G401 (cell line): ENCODE measurements at regions not wholly inside any gene's neighbourhood (a gene's known extent, or its start where the extent isn't known, plus 50 kb on each side); places are given as distances from the start of the nearest gene placed in this dataset.

Source experiments
- DNase-seq: peaks from one replicate; pipeline ENCODE4 v3.0.0-alpha.2; 2015; ENCODE audit warnings: low spot score
- in situ Hi-C: cut with HindIII; loops from 2 replicates; pipeline ENCODE4 v1.10.0; 2016; ENCODE audit warnings: low sequenced_read_pairs, mixed read lengths

DNA sequence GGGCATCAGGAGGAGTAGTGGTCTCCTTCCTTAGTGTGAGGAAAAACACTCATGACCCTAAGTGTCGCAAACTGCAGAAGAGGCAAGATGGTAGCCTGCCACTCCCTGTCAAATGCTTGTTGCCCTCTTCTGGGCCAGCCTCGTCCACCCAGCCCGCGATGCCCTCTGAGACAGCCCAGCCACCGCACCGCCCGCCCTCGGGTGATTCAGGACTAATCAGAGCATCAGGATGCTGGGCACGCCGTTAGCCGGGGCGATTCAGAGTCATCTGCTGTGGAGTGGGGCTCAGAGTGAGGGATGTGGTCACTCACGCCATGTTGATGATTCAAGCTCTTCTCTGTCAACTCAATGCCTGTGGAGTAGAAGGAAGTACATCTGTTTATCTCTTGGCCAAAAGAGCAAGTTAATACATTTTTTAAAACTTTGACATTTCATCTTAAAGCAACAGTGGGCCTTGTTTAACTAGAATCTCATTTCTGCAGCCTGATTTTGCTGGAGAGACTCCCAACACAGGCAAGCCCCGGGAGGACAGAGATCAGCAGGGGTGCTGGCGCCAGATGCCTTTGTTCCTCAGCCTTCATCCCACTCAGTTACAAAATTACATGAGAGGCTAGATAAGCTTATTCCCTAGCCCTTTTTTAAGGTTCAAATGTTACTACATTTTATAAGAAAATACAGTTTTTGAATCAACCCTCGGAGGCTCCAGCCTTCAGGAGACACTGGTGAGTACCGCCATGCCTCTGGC is 79.0 kb downstream of the TMEM18 start:
- in situ Hi-C loops: no loop called here

DNA sequence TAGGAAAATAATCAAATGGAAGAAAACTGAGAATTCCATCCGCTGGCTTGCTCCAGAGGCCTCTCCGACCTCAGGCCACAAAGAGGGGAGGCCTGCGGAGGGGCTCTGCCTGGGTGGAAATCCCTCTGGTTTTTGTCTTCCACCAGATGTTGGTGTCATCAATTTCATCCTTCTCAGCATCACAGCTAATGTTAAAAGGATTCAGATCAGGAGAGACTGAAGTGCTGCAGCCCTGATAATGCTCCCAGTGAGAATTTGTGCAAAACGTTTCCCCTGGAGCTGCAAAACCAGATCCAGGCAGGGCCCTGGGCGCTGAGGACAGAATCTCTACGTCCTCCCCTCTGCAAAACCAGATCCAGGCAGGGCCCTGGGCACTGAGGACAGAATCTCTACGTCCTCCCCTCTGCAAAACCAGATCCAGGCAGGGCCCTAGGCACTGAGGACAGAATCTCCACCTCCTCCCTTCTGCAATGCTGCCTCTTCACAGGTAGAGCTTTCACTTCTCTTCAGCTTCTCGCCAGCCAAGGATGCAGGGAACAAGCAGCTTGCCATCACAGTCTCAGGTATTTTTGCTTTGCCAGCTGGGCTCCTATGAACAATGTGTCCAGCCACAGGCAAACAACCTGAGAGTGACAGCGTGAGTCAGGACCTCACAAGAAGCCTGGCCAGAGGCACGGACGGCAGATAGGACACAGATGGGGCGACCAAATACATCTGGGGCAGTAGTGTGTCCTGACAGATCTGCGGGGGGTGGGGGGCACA is 81.2 kb downstream of the TMEM18 start:
- DNase-seq: peak; percentile 82
- in situ Hi-C loops: no loop called here

More for the DNA sequence above, 79.0 kb downstream of the TMEM18 start:
- DNase-seq: peak; percentile 53

DNA sequence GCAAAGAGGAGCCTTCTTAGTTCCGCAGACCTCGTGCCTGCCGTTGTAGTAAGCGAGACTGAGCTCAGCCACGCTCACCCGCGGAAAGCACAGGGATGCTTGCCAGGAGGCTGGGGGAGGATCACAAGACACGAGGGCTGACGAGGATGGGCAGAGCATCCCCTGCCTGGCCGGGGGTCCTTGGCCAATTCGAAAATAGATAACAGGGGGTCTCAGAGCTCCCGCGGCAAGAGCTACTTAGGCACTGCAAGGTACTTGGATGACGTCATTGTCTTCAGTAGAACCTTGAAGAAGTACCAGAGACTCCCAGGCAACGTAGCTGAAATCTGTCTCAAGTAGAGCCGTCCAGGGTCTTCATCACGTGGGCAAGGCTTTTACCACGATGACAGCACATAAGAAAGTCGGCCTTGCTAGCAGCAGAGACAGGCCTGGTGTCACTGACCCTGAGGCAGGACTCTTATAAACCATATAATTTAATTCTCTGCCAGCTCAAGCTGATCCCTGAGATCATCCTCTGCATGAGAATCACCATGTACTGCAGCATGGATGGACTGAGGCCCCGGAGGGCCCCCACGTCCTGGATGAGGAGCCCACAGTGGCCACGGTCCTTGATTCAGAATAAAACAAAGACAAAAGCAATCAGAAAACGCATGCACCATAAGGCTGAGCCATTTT is 81.9 kb downstream of the TMEM18 start:
- DNase-seq: no peak
- in situ Hi-C loops: no loop called here

DNA sequence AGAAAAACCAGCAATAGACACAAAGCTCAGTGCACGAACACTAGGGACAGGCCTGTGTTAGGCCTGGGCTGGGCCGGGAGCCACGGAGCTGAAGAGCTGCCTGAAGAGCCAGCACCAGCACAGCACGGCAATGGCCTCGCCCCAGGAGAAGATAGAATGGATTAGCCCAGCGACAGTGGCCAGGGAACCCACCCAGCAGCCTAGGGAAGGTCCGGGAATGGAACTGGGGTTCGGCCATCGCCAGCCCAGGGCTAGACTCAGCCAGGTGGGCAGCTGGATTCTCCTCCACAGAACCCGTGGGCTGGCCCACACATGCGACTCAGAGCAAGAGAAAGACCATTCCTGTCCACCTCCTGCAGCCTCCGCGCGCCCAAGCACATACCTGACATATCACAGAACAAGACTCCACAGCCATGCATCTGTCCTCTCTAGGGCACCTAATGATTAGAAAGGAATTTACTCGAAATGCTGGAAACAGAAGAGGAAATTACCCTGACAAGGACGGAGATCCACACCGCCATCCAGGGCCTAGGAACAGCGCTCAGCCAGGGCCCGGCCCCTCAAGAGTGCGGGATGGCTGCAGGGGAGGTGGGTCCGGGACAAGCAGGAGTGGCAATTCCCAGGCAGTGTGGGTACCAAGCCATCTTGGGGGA is 82.8 kb downstream of the TMEM18 start:
- in situ Hi-C loops: no loop called here
- no peak for DNase-seq

DNA sequence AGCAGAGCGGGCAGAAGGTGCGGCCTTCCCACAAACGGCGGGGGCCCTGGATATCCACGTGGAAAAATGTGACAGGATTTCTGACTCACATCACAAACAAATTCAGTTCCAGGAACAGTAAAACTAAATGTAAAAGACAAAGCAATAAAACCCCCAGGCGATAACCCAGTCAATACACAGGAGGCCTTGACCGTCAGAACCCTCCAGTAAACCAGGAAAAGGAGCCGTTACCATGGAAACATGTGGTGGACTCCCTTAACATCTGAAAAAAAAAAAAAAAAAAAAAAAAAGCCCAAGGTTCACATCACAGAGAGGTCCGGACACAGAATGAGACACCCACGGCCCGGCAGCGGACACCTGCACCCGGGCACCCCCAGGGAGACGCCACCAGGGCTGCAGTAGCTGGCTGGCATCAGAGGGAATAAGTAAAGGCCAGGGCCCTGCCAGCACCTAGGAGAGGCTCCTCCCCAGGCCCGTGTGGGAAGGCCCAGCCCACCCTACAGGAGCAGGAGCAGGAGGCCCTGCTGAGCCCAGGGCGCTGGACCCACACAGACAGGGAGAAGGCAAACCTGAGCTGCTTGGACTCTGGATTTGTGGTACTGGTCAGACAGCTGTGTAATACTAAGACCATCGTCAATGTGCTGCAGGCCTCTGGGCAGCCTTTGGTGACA is 83.7 kb downstream of the TMEM18 start:
- no peak for DNase-seq
- in situ Hi-C loops: no loop called here

DNA sequence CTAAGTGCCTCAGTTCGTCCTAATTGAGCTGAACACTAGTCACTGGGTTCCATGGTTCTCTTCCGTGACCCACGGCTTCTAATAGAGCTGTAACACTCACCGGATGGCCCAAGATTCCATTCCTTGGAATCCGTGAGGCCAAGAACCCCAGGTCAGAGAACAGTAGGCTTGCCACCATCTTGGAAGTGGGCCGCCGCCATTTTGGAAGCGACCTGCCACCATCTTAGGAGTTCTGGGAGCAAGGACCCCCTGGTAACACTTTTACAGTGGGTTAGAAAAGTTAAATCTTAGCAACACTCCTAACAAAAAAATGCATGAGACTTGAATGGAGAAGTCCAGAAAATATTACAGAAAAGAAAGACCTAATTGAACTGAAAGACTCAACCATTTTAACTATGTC is 84.5 kb downstream of the TMEM18 start:
- in situ Hi-C loops: no loop called here
- no peak for DNase-seq

DNA sequence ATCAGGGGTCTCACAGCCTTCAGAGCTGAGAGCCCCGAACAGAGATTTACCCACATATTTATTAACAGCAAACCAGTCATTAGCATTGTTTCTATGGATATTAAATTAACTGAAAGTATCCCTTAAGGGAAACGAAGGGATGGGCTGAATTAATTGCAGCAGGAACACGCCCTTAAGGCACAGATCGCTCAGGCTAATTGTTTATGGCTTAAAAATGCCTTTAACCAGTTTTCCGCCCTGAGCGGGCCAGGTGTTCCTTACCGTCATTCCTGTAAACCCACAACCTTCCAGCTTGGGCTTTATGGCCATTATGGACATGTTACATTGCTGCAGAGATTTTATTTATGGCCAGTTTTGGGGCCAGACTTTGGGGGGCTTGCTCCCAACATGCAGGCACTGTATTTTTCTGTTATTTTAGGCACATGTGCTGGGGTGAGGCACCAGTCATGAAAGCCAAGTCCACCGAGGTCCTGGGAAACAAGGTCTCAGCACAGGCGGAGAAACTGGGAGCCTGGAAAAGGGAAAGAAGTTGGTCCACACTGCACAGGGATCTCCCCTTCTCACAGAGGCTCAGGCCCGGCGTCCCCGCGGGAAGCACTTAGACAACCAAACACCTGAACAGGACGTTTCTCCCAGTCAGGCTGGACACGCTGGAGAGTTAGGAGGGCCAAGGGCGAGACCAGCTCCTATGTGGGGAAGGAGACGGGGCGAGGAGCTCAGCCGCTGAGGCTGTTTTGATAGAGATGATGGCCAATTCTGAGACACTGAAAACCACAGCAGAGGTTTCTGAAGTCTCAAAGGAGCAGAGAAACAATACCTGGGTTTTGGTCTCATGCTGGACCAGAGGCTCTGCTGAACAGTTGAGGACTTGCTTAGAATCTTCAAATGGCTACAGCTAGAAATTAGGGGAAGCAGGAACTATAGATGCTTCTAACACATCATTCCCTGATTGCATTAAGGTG is 86.7 kb downstream of the TMEM18 start:
- in situ Hi-C loops: no loop called here
- DNase-seq: no peak

DNA sequence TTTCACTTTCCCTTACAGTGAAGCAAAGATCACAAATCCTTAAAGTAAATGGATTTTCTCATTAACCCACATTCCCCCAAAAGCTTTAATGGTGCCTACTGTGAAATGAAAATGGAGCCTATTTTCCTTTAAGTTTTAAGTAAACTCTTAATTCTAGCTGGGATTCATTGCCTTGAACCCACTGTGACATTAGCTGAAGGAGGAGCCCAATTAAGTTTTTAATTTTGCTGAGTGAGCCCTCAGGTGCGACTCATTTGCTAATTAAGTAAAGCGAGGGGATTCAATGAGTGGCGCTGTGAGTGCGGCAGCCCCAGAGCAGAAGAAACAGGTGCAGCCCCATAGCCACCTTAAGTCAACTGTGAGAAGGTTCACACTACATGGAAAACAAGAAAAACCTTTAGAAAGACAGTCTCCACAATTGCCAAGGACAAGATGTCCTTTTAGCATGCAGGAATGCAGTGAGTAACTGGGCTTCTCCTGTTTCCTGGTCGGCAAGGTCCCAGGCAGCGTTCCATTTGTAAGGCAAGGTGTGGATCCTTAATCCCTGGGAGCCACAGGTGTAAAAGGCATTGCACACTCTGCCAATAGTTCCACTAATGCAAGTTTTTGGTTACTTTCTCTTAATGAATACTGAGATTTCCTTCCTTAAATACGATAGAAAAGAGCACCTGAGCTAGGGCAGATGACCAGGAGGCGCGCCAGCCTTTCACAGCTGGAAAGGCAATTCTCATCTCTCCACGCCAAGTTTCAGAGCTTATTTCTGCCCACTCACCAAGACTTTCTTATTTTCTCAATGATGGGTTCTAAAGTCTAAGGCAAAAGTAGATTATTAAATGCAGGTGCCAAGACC is 87.7 kb downstream of the TMEM18 start:
- in situ Hi-C loops: no loop called here
- DNase-seq: no peak

DNA sequence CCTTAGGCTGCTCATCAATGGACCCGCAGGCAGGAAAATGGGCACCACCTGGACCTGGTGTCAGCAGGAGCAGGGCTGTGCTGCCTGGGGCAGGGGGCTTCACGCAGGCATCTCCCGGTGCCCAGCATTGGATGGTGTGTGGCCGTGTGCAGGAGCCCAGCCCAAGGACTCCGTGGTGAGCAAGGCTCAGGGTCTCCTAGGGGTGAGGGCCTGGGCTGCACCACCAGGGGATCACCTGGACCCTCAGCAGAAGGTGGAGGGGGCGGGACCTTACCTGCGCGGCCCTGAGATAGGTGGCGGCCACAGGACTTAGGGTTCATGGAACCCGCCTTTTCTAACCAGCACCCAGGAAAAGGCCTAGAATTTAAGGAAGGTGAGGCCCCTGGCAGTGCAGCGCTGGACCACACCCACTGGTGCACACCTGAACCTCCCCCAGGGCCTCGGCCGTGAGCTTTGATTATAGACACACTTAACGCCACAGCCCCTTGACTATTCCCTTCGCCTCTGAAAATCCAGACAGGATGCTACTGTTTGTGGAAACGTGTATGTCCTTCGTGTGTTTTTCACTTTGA is 89.0 kb downstream of the TMEM18 start:
- in situ Hi-C loops: no loop called here
- no peak for DNase-seq

DNA sequence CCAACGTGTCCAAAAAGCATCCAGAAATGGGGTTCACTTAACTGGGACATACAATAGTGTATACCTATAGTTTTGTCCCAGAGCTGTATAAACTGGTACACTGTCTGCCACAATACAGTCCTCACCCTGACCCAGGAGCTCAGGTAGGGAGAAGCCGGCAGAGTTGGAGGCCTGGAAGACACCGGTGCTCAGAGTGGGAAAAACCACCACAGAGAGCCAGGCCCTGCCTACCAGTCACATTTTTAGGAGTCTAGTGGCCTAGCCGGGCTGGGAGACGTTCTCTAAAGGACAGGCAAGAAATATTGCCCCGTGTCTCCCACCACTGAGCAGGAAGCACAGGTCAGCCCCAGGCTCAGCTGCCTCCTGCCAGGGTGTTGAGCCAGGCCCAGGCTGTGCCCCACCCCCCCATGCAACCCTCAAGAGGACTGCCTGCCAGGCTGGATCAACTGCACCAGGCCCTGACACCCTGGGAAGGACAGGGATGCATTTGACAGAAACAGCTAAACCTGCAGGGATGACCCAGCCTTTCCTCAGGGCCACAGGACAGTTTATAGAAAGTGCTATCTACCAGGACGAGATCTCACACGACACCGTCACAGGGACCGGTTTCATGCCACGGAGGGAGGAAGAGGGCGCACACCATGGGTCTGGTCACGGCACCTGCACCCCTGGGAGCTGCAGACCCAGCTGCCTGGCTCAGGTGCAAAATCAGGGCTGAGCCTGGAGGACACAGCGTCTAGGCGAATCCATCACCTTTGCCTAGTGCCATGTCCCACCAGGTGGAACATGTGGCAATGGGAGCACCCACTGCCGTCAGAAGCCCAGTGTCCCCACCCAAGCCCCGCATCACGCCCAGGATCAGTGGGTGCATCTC is 89.9 kb downstream of the TMEM18 start:
- in situ Hi-C loops: no loop called here

DNA sequence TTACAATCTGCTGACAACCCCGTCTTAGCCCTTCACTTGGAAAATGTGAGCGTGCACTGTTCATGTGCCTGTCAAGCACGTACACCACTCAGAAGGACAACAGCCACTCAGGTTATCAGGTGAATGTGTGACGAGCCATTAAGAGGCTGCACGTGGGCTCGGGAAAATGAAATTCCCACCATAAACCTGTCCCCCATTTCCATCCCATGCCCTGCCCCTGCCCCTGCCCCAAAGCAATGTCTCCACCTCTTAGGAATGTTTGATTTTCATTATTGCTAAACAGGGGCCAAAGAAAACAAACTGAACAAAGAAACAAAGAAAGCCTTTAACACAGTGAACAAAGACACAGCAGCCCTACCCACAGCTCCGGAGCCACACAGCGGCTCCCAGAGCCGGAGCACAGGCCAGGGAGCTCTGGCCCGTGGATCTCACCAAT is 90.5 kb downstream of the TMEM18 start:
- DNase-seq: no peak
- in situ Hi-C loops: no loop called here

More for the DNA sequence above, 89.9 kb downstream of the TMEM18 start:
- DNase-seq: no peak

DNA sequence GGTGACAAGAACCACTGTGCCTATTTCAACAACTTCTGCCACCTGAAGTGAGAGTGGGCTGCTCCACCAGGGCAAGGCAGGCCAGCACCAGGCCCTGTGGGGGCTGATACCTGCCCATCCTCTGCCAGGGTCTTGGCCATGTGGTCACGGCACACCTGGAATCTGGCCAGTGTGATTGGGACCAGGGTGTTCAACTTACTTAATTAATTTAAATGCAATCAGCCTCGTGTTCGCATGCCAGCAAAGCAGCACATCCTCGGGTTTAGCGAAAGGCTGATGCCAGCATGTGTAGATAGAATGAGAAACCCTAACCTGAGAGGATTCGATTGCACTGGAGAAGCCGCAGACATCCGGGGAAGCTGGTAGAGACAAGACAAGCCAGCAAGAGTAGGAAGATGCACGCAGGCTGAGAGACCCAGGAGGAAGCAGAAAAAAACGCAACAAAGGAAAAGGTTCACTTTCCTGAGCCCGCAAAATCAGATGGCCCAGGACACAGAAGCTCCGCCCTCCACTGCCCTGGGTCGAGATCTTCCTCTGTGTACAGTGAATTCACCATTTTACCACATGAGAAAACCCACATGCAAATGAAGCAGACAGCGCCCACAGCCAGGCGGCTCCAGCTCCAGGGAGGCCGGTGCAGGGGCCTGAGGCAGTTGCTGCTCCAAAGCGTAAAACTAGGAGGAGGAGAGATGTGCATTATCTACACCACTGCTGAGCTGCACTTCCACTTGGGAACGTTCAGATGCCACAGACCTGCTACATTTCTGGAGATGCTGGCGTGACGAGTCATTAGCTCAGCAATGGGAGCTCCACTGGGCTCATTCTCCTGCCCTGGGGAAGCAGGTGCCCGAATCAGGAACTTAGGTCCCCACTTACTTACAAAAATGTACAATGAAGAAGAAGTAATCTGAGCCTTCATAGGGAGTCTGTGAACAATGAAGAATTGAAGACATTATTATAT is 92.1 kb downstream of the TMEM18 start:
- in situ Hi-C loops: no loop called here
- no peak for DNase-seq

DNA sequence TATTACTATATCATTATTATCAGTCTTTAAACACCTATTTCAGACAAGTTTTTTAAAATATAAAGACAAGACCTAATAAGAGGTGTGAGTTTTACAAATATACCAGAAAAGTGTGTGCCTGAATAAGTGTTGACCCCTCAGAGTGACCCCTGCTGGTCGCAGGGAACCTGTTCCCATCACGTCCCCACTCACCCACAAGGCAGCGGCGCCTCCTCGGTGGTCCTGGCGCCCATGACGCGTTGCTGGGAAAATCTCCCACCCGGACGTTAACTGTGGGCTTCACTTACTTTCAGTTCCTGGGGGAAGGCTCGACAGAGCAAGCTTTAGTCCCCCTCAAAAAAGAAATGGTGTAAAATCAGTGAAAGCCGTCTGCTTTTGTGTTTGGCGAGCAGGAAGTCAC is 93.5 kb downstream of the TMEM18 start:
- no peak for DNase-seq
- in situ Hi-C loops: no loop called here

DNA sequence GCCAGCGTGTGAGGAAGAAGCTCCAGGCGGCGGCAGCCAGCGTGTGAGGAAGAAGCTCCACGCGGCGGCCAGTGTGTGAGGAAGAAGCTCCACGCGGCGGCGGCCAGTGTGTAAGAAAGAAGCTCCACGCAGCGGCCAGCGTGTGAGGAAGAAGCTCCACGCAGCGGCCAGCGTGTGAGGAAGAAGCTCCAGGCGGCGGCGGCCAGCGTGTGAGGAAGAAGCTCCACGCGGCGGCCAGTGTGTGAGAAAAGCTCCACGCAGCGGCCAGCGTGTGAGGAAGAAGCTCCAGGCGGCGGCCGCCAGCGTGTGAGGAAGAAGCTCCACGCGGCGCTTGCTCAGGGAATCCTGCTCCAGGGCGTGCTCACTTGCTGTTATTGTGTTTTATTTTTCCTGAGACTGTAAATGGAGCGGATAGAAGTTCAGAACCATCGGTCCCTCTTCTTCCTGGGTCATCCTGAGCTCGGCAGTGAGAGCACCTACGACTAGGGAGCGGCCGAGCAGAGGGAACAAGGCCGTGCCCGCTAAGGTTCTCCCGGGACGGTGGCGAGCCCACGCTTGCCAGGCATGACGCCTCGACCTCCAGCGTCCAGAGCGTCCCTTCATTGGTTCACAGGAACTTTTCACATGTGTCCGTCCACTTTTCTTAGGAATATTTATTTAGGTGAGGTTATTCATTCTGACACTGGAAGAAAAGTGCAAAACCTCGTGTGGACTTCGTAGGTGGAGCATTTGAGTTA is 94.2 kb downstream of the TMEM18 start:
- in situ Hi-C loops: no loop called here
- DNase-seq: no peak
